Peyer's patch (tissue), 4 donors: ENCODE measurements at regions not wholly inside any gene's neighbourhood (a gene's known extent, or its start where the extent isn't known, plus 50 kb on each side); places are given as distances from the start of the nearest gene placed in this dataset.
A peak's percentile ranks its signal among the peaks of the same experiment; 100 is the strongest.

Experiments
- DNase-seq, 3 donors: peaks; one replicate each; pipeline ENCODE4 v3.0.0-alpha.2; 2017 to 2019
- H3K27ac ChIP-seq, 4 donors: fragments of 200-600 bp; sonication (generic); one replicate each; pipeline ENCODE4 v1.5.1; 2016 to 2019
- H3K27me3 ChIP-seq, 2 donors: fragments of 200-600 bp; sonication (generic); one replicate each; pipeline ENCODE4 v1.5.1; 2019
- H3K36me3 ChIP-seq, 3 donors: fragments of 200-600 bp; sonication (generic); one replicate each; pipeline ENCODE4 v1.5.1; 2016 to 2019
- H3K4me1 ChIP-seq, 4 donors: fragments of 200-600 bp; sonication (generic); one replicate each; pipeline ENCODE4 v1.5.1; 2016 to 2019
- H3K4me3 ChIP-seq, 4 donors: fragments of 200-600 bp; sonication (generic); 1 replicate in 3 of 4; 2 replicates in 1 of 4; pipeline ENCODE4 v1.5.1; 2016 to 2019; ENCODE audit warnings: mild to moderate bottlenecking in 1 of 4
- H3K9me3 ChIP-seq, 4 donors: fragments of 200-600 bp; sonication (generic); one replicate each; pipeline ENCODE4 v1.5.1; 2016 to 2019; ENCODE audit warnings: mild to moderate bottlenecking in 1 of 4
- CTCF ChIP-seq, 6 experiments: fragments of 450-650 bp in 4 of 6; fragments of 200-600 bp in 2 of 6; sonication (generic) in 1 of 6; IDR thresholded peaks; one replicate each; pipeline ENCODE4 v1.5.1; 2017 to 2019; ENCODE audit warnings: antibody characterized with exemption in 6 of 6, mild to moderate bottlenecking in 3 of 6, moderate library complexity in 1 of 6
- POLR2A ChIP-seq, 2 donors: fragments of 450-650 bp; IDR thresholded peaks; one replicate each; pipeline ENCODE4 v1.5.1; 2017; ENCODE audit warnings: antibody characterized with exemption in 2 of 2, mild to moderate bottlenecking in 2 of 2, moderate library complexity in 2 of 2

- peak in 2 of 3 donors; percentile 78 to 85 for DNase-seq
- peaks cover 0 to 6% (median 0%) of the 10 kb centered on the region in 4 donors for H3K4me1 ChIP-seq
- H3K27me3 ChIP-seq = no peaks in the 10 kb centered on the region
- H3K27ac ChIP-seq = peak overlapping the region in 1 of 4 donors; percentile 69
- no peaks in the 10 kb centered on the region for H3K9me3 ChIP-seq
- TF ChIP-seq POLR2A (IDR thresholded peaks at IDR 0.05) (no peak), CTCF (IDR thresholded peaks at IDR 0.05) (no peak)
- H3K36me3 ChIP-seq = no peaks in the 10 kb centered on the region
- no peak overlapping the region for H3K4me3 ChIP-seq
Observed at GRCh38 chr2:133953524-133953923, 300.3 kb upstream of the MGAT5 start.

GRCh38 chr2:133954636-133955035 lies 299.2 kb upstream of the MGAT5 start:
- H3K4me3 ChIP-seq = no peak overlapping the region
- H3K27me3 ChIP-seq = no peaks in the 10 kb centered on the region
- H3K36me3 ChIP-seq = no peaks in the 10 kb centered on the region
- H3K27ac ChIP-seq = no peak overlapping the region
- DNase-seq = no peak
- TF ChIP-seq POLR2A (IDR thresholded peaks at IDR 0.05) (no peak), CTCF (IDR thresholded peaks at IDR 0.05) (no peak)
- no peaks in the 10 kb centered on the region for H3K9me3 ChIP-seq
- H3K4me1 ChIP-seq = peaks cover 0 to 6% (median 0%) of the 10 kb centered on the region in 4 donors

GRCh38 chr2:133955169-133955568 lies 298.7 kb upstream of the MGAT5 start:
- H3K27ac ChIP-seq = no peak overlapping the region
- peaks cover 0 to 6% (median 0%) of the 10 kb centered on the region in 4 donors for H3K4me1 ChIP-seq
- TF ChIP-seq POLR2A (IDR thresholded peaks at IDR 0.05) (no peak), CTCF (IDR thresholded peaks at IDR 0.05) (no peak)
- H3K27me3 ChIP-seq = no peaks in the 10 kb centered on the region
- H3K9me3 ChIP-seq = no peaks in the 10 kb centered on the region
- no peak for DNase-seq
- H3K36me3 ChIP-seq = no peaks in the 10 kb centered on the region
- no peak overlapping the region for H3K4me3 ChIP-seq

- H3K36me3 ChIP-seq = no peaks in the 10 kb centered on the region
- H3K9me3 ChIP-seq = no peaks in the 10 kb centered on the region
- H3K27ac ChIP-seq = no peak overlapping the region
- no peak for DNase-seq
- H3K27me3 ChIP-seq = no peaks in the 10 kb centered on the region
- no peak overlapping the region for H3K4me3 ChIP-seq
- TF ChIP-seq POLR2A (IDR thresholded peaks at IDR 0.05) = no peak
- TF ChIP-seq CTCF (IDR thresholded peaks at IDR 0.05) = no peak
- H3K4me1 ChIP-seq = peaks cover 0 to 6% (median 0%) of the 10 kb centered on the region in 4 donors
Observed at GRCh38 chr2:133956434-133956935, 297.4 kb upstream of the MGAT5 start.

- peaks cover 0 to 6% (median 0%) of the 10 kb centered on the region in 4 donors for H3K4me1 ChIP-seq
- no peak overlapping the region for H3K27ac ChIP-seq
- no peaks in the 10 kb centered on the region for H3K36me3 ChIP-seq
- H3K27me3 ChIP-seq = no peaks in the 10 kb centered on the region
- H3K4me3 ChIP-seq = no peak overlapping the region
- TF ChIP-seq POLR2A (IDR thresholded peaks at IDR 0.05) (no peak), CTCF (IDR thresholded peaks at IDR 0.05) (no peak)
- DNase-seq = no peak
- no peaks in the 10 kb centered on the region for H3K9me3 ChIP-seq
Observed at GRCh38 chr2:133957724-133958480, 296.0 kb upstream of the MGAT5 start.
